H1 (cell line): ENCODE measurements at regions not wholly inside any gene's neighbourhood (a gene's known extent, or its start where the extent isn't known, plus 50 kb on each side); places are given as distances from the start of the nearest gene placed in this dataset.

Experiments used
- CTCF ChIA-PET: fragments of 300-600 bp; sonication (Branson Sonifier 250); formaldehyde crosslinking; loops from one replicate; lab custom pipeline; 2021; ENCODE audit not compliant: partially characterized antibody; lab: Charles Lee
- POLR2A ChIA-PET: fragments of 300-600 bp; sonication (Branson Sonifier 250); formaldehyde crosslinking; loops from one replicate; lab custom pipeline; 2021; ENCODE audit warnings: inconsistent platforms; ENCODE audit not compliant: partially characterized antibody; lab: Charles Lee
- DNase-seq, 2 experiments: peaks; one replicate each; pipeline versions ENCODE4 v3.0.0 to v3.0.0-alpha.2; 2010 to 2022; ENCODE audit warnings: low spot score in 2 of 2, low read depth in 1 of 2, mixed read lengths in 1 of 2
- FAIRE-seq: peaks from 2 replicates; lab custom pipeline; 2011; peaks lifted over from hg19 to GRCh38; lab: Jason Lieb, UNC
- H2AFZ ChIP-seq: 2 replicates; pipeline ENCODE4 v1.8.1; 2012; ENCODE audit warnings: low read length, inconsistent platforms
- H2AK5ac ChIP-seq: 2 replicates; pipeline ENCODE4 v1.6.1; 2013; ENCODE audit warnings: low read depth, low read length
- H2BK120ac ChIP-seq: replicated peaks from 2 replicates; pipeline ENCODE3; 2013; ENCODE audit warnings: low read depth, low read length, inconsistent platforms
- H2BK12ac ChIP-seq: 2 replicates; pipeline ENCODE4 v1.6.1; 2013; ENCODE audit warnings: low read depth, low read length
- H2BK15ac ChIP-seq: 2 replicates; pipeline ENCODE4 v1.6.1; 2013; ENCODE audit warnings: low read length
- H2BK20ac ChIP-seq: 2 replicates; pipeline ENCODE4 v1.6.1; 2013; ENCODE audit warnings: low read length
- H2BK5ac ChIP-seq: 2 replicates; pipeline ENCODE4 v1.6.1; 2013; ENCODE audit warnings: low read depth, low read length
- H3K14ac ChIP-seq: 2 replicates; pipeline ENCODE4 v1.6.1; 2013; ENCODE audit warnings: inconsistent platforms; ENCODE audit not compliant: insufficient read length
- H3K18ac ChIP-seq: 2 replicates; pipeline ENCODE4 v1.6.1; 2013; ENCODE audit warnings: low read length; ENCODE audit errors: extremely low read depth
- H3K23ac ChIP-seq: 2 replicates; pipeline ENCODE4 v1.6.1; 2013; ENCODE audit warnings: inconsistent platforms; ENCODE audit not compliant: insufficient read length
- H3K23me2 ChIP-seq: 2 replicates; pipeline ENCODE4 v1.6.1; 2013; ENCODE audit warnings: low read depth, low read length
- H3K27ac ChIP-seq: 2 replicates; pipeline ENCODE4 v1.6.1; 2011; ENCODE audit warnings: low read depth, low read length, inconsistent platforms
- H3K27me3 ChIP-seq, 4 experiments: replicated peaks in 1 of 4; 1 replicate in 1 of 4; 2 replicates in 3 of 4; pipeline versions ENCODE4 v1.6.1 to v1.8.1; 2011 to 2013; ENCODE audit warnings: low read length in 3 of 4, mild to moderate bottlenecking in 3 of 4, inconsistent platforms in 2 of 4, mixed read lengths in 2 of 4, moderate library complexity in 1 of 4; ENCODE audit not compliant: control insufficient read depth in 3 of 4, insufficient read depth in 3 of 4; ENCODE audit errors: extremely low read depth in 1 of 4
- H3K36me3 ChIP-seq, 4 experiments: 2 replicates each; pipeline versions ENCODE4 v1.6.1 to v1.8.1; 2011 to 2013; ENCODE audit warnings: mild to moderate bottlenecking in 4 of 4, low read length in 3 of 4, moderate library complexity in 2 of 4, control low read depth in 1 of 4, inconsistent platforms in 1 of 4; ENCODE audit not compliant: insufficient read depth in 4 of 4, control insufficient read depth in 2 of 4
- H3K4ac ChIP-seq: replicated peaks from 2 replicates; pipeline ENCODE3; 2013; ENCODE audit warnings: low read length, low read depth, mixed read lengths, inconsistent platforms; ENCODE audit not compliant: insufficient read length
- H3K4me1 ChIP-seq, 4 experiments: replicated peaks in 1 of 4; 1 replicate in 1 of 4; 2 replicates in 3 of 4; pipeline versions ENCODE4 v1.6.1 to v1.8.1; 2011 to 2013; ENCODE audit warnings: low read length in 3 of 4, inconsistent platforms in 2 of 4, mixed read lengths in 1 of 4; ENCODE audit not compliant: insufficient read depth in 4 of 4, control insufficient read depth in 3 of 4
- H3K4me2 ChIP-seq, 2 experiments: 2 replicates each; pipeline versions ENCODE4 v1.6.1 to v1.8.1; 2011 to 2013; ENCODE audit warnings: low read depth in 2 of 2, low read length in 2 of 2, control low read depth in 1 of 2, inconsistent platforms in 1 of 2, mild to moderate bottlenecking in 1 of 2; ENCODE audit not compliant: insufficient read depth in 1 of 2
- H3K4me3 ChIP-seq, 4 experiments: fragments of 200-600, 300-600 bp in 1 of 4; sonication (generic), shearing (Covaris generic), sonication (Bioruptor Twin) in 1 of 4; 2 replicates each; pipeline versions ENCODE4 v1.5.1 to v1.8.1; 2011 to 2016; ENCODE audit warnings: low read length in 4 of 4, low read depth in 3 of 4, control low read depth in 2 of 4, inconsistent platforms in 2 of 4, mild to moderate bottlenecking in 2 of 4, mixed read lengths in 1 of 4, moderate library complexity in 1 of 4; ENCODE audit not compliant: insufficient read depth in 2 of 4; ENCODE audit errors: extremely low read depth in 1 of 4
- H3K56ac ChIP-seq: replicated peaks from 2 replicates; pipeline ENCODE3; 2013; ENCODE audit warnings: low read depth, mild to moderate bottlenecking, mixed read lengths, low read length, inconsistent platforms; ENCODE audit not compliant: insufficient read length
- H3K79me1 ChIP-seq: 2 replicates; pipeline ENCODE4 v1.6.1; 2013; ENCODE audit warnings: low read depth, low read length, control low read depth
- H3K79me2 ChIP-seq, 2 experiments: 2 replicates each; pipeline versions ENCODE4 v1.6.1 to v1.8.1; 2012 to 2013; ENCODE audit warnings: low read length in 2 of 2, mild to moderate bottlenecking in 2 of 2, inconsistent platforms in 1 of 2; ENCODE audit not compliant: insufficient read depth in 2 of 2, control insufficient read depth in 1 of 2
- H3K9ac ChIP-seq, 4 experiments: replicated peaks in 1 of 4; 1 replicate in 1 of 4; 2 replicates in 3 of 4; pipeline versions ENCODE4 v1.6.1 to v1.8.1; 2011 to 2013; ENCODE audit warnings: low read depth in 3 of 4, low read length in 3 of 4, control low read depth in 2 of 4, mild to moderate bottlenecking in 2 of 4, moderate library complexity in 2 of 4, inconsistent platforms in 1 of 4; ENCODE audit errors: extremely low read depth in 1 of 4
- H3K9me3 ChIP-seq, 2 experiments: 2 replicates each; pipeline versions ENCODE4 v1.6.1 to v1.8.1; 2012 to 2013; ENCODE audit warnings: mild to moderate bottlenecking in 2 of 2, moderate library complexity in 2 of 2, control low read depth in 1 of 2, inconsistent platforms in 1 of 2, low read depth in 1 of 2, low read length in 1 of 2, mixed read lengths in 1 of 2; ENCODE audit not compliant: insufficient read depth in 2 of 2
- H4K20me1 ChIP-seq, 2 experiments: replicated peaks in 1 of 2; 2 replicates each; pipeline versions ENCODE3 to v1.8.1; 2011 to 2013; ENCODE audit warnings: inconsistent platforms in 2 of 2, low read length in 2 of 2, mild to moderate bottlenecking in 1 of 2; ENCODE audit not compliant: insufficient read depth in 2 of 2, control insufficient read depth in 1 of 2
- H4K5ac ChIP-seq: 2 replicates; pipeline ENCODE4 v1.6.1; 2013; ENCODE audit warnings: low read length, low read depth, mixed read lengths, inconsistent platforms; ENCODE audit not compliant: insufficient read length
- H4K8ac ChIP-seq: 2 replicates; pipeline ENCODE4 v1.8.0; 2013; ENCODE audit warnings: mild to moderate bottlenecking, moderate library complexity, low read length, inconsistent platforms; ENCODE audit not compliant: insufficient read depth; ENCODE audit errors: extremely low read depth
- H4K91ac ChIP-seq: replicated peaks from 2 replicates; pipeline ENCODE3; 2013; ENCODE audit warnings: low read length, mixed read lengths, inconsistent platforms; ENCODE audit not compliant: insufficient read length
- SIN3A ChIP-seq, 2 experiments: IDR thresholded peaks in 1 of 2; conservative IDR thresholded peaks in 1 of 2; 2 replicates each; pipeline ENCODE4 v1.6.1; 2011 to 2012; ENCODE audit warnings: low read length in 2 of 2, improper control_type of control experiment in 1 of 2, low read depth in 1 of 2, mild to moderate bottlenecking in 1 of 2
- WGBS, 2 experiments: shearing (Covaris generic) in 1 of 2; methylation state at CpG; one replicate each; pipeline versions ENCODE4 v1.1.6 to v1.1.7; 2013 to 2015; ENCODE audit warnings: low lambda C conversion rate in 2 of 2, mixed read lengths in 2 of 2, inconsistent platforms in 1 of 2, low coverage in 1 of 2, missing lambda C conversion rate in 1 of 2; ENCODE audit not compliant: insufficient replicate concordance in 2 of 2, insufficient coverage in 1 of 2, insufficient read length in 1 of 2; ENCODE audit errors: extremely low coverage in 1 of 2, missing lambda C conversion rate in 1 of 2; 5-methylcytosine and 5-hydroxymethylcytosine counted together

GRCh38 chr7:37538945-37539344, 90.3 kb upstream of the ELMO1 start:
- Histone ChIP-seq H3K4ac (no peak overlapping the region), H3K56ac (no peak overlapping the region), H3K79me2 (no peaks in the 10 kb centered on the region), H4K8ac (no peak overlapping the region; the same call in 1 of the 2 replicates), H3K14ac (no peak overlapping the region), H3K23me2 (no peaks in the 10 kb centered on the region), H3K4me2 (no peak overlapping the region), H3K27ac (no peak overlapping the region), H3K36me3 (no peaks in the 10 kb centered on the region), H3K4me1 (peaks cover 0 to 4% (median under 1%) of the 10 kb centered on the region in 4 experiments; a peak in 3 of 7 replicates), H2BK12ac (no peak overlapping the region), H2AK5ac (no peak overlapping the region), H4K91ac (no peak overlapping the region), H4K20me1 (no peaks in the 10 kb centered on the region), H2BK15ac (no peak overlapping the region), H2AFZ (no peak overlapping the region), H2BK20ac (no peak overlapping the region), H3K79me1 (no peaks in the 10 kb centered on the region), H3K9ac (no peak overlapping the region), H2BK120ac (no peak overlapping the region), H2BK5ac (no peak overlapping the region), H3K27me3 (no peaks in the 10 kb centered on the region), H4K5ac (no peak overlapping the region), H3K18ac (no peak overlapping the region), H3K9me3 (0 out of 4 replicates have a peak, but pooled peaks cover 0 to under 1% of the 10 kb centered on the region in 2 experiments), H3K4me3 (no peak overlapping the region), H3K23ac (no peak overlapping the region)
- ChIA-PET POLR2A (no interaction called here), CTCF (no interaction called here)
- WGBS, 2 experiments, result 95% methylated on average over 4 of the region's 4 CpGs; no CpG with 5 or more reads in 1 of the 2 experiments
- TF ChIP-seq SIN3A (conservative IDR thresholded peaks at IDR 0.05 in 1 of 2, IDR thresholded peaks at IDR 0.05 in 1 of 2; ENCODE audit: low read depth in 1 of 2, low read length in 2 of 2), result no peak
- no peak for DNase-seq
- no peak for FAIRE-seq
